ENCODE measurements at regions not wholly inside any gene's neighbourhood (a gene's known extent, or its start where the extent isn't known, plus 50 kb on each side); places are given as distances from the start of the nearest gene placed in this dataset.

GRCh38 chr13:106997696-106998095 lies 429.8 kb upstream of the ARGLU1 start:
- no peak for DNase-seq

DNA sequence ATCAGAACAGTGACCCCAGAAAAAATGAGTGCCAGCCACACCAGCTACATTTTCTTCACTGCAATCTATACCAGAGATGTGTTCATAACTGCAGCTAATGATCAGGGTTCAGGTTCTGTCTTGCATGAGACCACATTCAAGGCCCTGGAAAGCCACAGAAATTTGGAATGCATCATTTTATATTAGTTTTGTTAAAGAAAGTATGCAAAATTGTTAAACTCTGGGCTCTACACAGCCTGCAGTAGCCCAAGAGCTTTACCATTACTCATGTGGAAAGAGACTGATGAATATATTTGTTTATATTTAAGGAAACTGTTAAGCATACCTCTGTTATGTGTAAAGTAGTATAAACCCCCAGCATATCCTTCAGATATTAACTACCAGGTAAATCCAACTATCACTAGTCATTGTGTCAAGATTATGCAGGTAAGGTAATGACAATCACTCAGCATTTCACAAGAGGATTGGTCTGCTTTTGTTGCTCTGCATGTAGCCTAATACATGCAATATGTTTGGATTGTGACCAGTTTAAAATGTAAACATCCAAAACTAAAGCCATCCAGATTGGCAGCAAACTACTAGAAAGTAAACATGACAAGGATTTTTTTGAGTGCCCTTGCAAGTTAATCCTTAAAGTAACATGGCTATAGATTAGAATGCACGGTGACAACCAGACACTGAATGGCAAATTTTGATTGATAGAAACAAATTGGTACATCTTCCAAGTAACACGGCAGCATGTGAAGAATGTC lies 429.1 kb upstream of the ARGLU1 start:
- DNase-seq = no peak

DNA sequence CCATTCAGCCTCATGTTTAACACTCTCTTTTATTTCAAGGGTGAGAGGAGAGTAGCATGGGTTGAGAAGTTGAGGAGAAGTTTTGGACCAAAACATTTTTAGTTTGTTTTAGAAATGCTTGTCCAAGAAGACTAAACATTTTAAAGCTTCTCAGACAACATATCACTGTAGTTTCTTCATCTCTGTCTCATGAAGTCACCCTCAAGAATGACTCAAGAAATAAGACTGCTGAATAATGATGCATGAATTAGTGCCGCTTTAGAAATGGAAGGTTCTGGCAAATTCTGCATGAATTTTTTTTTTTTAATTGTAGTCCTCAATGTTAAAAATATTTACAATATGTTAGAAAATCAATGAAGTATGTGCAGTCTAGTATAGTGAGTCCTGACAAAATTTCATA lies 422.7 kb upstream of the ARGLU1 start:
- DNase-seq = no peak

DNA sequence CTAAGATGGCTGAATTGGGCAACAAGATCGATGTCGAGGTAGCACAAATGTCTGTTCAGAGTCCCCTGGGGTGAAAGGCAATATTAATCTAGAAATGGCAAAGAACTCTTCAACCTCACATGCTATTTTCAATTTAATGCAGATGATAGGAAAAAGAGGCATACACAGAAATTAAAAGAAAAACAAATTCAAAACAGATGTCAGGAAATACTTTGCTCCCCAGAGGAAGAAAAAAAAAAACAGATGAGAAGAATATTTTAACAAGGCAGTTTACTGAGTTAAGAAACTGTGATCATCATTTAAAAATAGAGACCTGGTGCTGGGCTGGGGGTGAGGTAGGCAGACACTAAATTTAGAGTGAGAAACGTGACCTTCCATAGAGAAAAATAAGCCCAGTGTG lies 421.9 kb upstream of the ARGLU1 start:
- DNase-seq = no peak

GRCh38 chr13:106987427-106987785 lies 419.5 kb upstream of the ARGLU1 start:
- DNase-seq = no peak

GRCh38 chr13:106986687-106987426 lies 418.9 kb upstream of the ARGLU1 start:
- no peak for DNase-seq

DNA sequence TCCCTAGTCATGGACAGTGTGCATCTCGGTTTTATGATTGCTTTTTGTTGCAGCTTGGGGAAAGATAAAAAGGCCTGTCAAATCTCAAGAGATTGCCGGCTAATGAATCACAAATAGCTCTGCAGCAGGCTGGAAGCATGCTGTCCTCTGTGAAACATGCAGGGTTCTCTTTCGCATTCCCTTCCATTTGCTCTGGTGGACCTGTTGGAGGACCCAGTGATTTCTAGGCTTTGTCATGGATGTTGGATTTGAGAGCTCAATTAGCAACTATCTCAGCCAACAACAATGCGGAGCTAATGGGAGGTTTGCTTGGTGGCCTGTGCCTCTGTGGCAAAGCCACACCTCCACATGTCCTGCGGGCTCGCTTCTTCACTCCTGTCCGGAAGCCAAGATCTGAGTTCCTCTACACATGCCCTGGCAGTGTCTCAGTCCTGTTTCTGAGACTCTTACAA lies 418.1 kb upstream of the ARGLU1 start:
- DNase-seq = no peak

DNA sequence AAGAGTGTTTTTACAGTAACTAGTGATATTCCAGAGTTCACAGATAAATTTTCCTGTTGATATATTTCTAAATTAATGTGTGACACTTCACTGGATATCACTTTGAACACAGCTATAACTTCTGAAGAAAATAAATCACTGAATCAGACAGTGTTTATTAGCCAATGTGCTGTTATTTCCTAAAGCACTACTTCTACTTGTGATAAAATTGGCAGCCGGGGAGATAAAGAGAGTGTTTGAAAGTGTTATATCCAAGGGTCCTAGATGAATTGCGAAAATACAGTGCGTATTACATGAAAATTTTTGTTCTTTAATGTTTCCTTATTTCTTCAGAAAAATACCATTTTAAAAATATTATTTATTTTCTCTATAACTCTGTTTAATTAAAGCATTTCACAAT lies 417.5 kb upstream of the ARGLU1 start:
- no peak for DNase-seq

DNA sequence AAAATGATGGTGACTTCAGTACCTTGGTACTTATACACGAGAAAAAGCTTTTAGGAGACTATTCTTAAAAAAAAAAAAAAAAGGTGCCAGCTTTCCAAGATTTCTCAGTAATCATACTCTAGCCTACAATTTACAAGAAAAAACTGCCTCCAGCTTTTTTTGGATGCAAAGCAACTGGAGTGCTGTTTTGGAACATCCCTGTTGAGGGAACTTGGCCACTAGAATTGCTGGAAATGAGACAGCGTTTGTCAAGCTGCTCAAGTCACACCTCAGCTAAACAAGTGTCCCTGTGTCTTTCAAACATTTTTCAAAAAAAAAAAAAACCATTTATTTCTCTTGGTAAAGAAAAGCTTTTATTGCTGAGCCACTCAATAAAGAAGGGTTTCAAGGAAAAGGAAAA lies 413.1 kb upstream of the ARGLU1 start:
- no peak for DNase-seq

DNA sequence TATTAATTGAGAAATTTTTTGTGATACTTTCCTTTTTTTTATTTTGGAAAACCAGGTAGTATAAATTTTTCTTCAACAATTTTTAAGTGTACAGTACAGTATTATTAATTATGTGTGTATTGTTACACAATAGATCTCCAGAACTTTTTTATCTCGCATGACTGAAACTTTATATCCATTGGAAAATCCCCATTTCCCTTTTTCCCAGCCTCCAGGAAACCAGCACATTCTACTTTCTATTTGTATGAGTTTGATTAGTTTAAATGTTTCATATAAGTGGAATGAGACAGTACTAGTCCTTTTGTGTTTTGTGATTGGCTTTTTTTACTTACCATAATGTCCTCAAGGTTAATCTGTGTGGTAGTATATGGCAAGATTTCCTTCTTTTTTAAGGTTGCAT lies 399.5 kb upstream of the ARGLU1 start:
- no peak for DNase-seq

DNA sequence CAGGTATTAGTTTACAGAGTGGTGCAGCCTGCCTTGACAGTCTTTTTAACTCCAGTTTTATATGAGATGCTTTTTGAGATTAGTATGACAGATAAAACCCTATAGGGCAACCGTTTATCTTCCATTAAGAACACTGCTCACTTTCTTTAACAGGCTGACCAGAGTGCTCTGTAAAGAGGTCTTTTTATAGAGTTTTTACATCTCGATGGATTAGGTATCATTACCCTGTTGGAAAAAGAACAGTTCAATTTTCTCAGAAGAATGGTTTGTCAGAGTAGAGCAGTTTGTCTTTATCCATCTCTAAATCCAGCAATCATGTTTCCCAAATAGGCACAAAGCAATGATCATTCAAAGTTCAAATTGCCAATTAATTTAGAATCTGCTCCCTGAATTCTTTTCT lies 395.2 kb upstream of the ARGLU1 start:
- no peak for DNase-seq

DNA sequence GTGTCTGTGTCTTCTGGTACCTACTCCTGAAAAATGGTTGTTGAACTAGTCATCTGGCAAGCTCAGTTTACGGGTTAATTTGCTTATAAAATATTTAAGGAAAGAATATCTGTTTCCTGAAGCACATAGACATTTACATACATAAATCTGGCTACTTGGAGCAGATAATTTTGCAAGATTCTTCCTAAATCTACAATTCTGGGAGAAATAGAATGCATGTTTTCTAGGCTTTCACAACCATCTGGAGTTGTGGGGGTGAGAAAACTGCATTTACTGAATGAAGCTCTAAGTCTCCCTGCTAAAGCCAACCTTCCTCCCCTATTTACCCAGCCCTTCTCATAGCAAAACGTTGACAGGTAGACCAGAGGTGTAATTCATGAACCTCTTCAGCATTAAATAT lies 393.7 kb upstream of the ARGLU1 start:
- DNase-seq = no peak

GRCh38 chr13:106961216-106961615 lies 393.3 kb upstream of the ARGLU1 start:
- no peak for DNase-seq

- no peak for DNase-seq
Observed at GRCh38 chr13:106958621-106959048, 390.7 kb upstream of the ARGLU1 start.

- no peak for DNase-seq
Observed at GRCh38 chr13:106942563-106942962, 374.6 kb upstream of the ARGLU1 start.

GRCh38 chr13:106941779-106942178 lies 373.8 kb upstream of the ARGLU1 start:
- DNase-seq = no peak

GRCh38 chr13:106927421-106927820 lies 359.5 kb upstream of the ARGLU1 start:
- no peak for DNase-seq

- DNase-seq = no peak
Observed at GRCh38 chr13:106922384-106922783, 354.4 kb upstream of the ARGLU1 start.

- no peak for DNase-seq
Observed at GRCh38 chr13:106919638-106920037, 351.7 kb upstream of the ARGLU1 start.

DNA sequence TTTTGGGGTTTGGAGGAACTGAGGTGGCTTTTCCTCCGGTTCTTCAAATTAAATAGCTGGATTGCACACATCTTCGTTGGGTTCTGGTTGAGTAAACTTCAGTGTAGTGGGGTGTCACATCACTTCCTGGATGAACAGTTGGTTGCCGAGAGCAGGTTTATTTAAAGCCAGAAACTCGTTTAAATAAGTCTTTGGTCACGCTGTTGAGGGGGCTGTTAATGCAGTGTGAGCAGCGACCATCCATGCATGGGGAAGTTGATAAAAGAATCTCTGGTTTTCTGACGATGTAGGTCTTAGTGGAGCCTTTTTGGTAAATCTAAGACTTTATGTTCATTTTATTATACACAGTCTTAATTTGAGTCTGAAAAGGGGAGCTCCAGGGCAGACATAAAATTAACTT lies 351.2 kb upstream of the ARGLU1 start:
- DNase-seq = no peak

GRCh38 chr13:106918557-106918860 lies 350.6 kb upstream of the ARGLU1 start:
- no peak for DNase-seq

DNA sequence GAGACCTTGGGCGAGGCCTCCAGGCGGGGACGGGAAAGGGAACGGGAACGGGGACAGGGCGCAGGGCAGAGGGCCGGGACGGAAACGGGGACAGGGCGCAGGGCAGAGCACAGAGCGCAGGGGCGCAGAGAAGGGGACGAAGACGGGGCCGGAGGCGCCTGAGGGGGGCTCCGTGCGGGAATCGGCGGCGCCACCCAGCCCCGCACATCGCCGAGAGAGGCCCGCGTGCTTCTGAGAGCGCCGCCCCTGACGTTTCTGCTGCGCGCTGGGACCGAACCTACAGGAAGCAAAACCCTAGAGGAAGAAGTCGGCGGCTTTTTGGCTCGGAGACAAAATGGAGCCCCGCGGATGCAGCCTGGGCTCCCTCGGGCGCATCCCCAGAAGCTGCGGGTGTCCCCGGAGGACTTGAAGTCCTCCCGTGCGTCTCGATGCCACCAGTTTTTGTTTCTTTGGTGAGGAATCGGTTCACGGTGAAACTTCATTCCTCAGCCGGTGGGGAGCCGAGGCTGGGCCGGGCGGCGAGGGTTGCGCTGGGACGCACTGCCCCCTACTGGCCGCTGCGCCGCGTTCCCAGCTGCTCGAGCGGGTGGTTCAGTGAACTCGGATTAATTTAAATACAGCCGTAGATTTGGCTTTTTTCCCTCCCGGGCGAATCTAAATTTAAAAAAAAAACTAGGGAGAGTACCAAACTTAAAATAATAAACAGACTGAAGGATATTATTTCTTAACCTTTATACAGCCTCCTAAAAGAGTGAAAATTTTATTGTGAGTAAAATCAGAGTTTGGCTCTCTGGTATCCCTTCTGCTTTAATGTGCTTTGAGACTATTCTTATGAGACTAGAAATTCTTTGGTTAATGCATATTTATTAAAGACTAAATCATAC lies 350.0 kb upstream of the ARGLU1 start:
- peak; percentile 43 for DNase-seq

- no peak for DNase-seq
Observed at GRCh38 chr13:106917024-106917571, 349.2 kb upstream of the ARGLU1 start.

Measured in DMS79 (cell line).